Vagina (tissue), 2 donors: ENCODE measurements at regions not wholly inside any gene's neighbourhood (a gene's known extent, or its start where the extent isn't known, plus 50 kb on each side); places are given as distances from the start of the nearest gene placed in this dataset.

ENCODE experiments used
- DNase-seq, 2 donors: peaks; one replicate each; pipeline ENCODE4 v3.0.0-alpha.2; 2017; ENCODE audit errors: extremely low spot score in 2 of 2
- H3K27ac ChIP-seq: fragments of 200-600 bp; sonication (generic); one replicate; pipeline ENCODE4 v1.5.1; 2019
- H3K27me3 ChIP-seq: fragments of 200-600 bp; sonication (generic); one replicate; pipeline ENCODE4 v1.5.1; 2019
- H3K36me3 ChIP-seq, 2 donors: fragments of 200-600 bp; sonication (generic); one replicate each; pipeline ENCODE4 v1.5.1; 2017 to 2019
- H3K4me1 ChIP-seq: fragments of 200-600 bp; sonication (generic); one replicate; pipeline ENCODE4 v1.5.1; 2019
- H3K4me3 ChIP-seq, 2 donors: fragments of 200-600 bp; sonication (generic); 1 replicate in 1 of 2; 2 replicates in 1 of 2; pipeline ENCODE4 v1.5.1; 2016 to 2019
- H3K9me3 ChIP-seq: fragments of 200-600 bp; sonication (generic); one replicate; pipeline ENCODE4 v1.5.1; 2019
- CTCF ChIP-seq, 3 experiments: fragments of 450-650 bp in 2 of 3; fragments of 200-600 bp in 1 of 3; sonication (generic) in 1 of 3; IDR thresholded peaks; one replicate each; pipeline ENCODE4 v1.5.1; 2017 to 2019; ENCODE audit warnings: antibody characterized with exemption in 3 of 3, mild to moderate bottlenecking in 2 of 3, moderate library complexity in 2 of 3
- POLR2A ChIP-seq, 2 donors: fragments of 450-650 bp; IDR thresholded peaks; one replicate each; pipeline ENCODE4 v1.6.1; 2017; ENCODE audit warnings: antibody characterized with exemption in 2 of 2, mild to moderate bottlenecking in 2 of 2, moderate library complexity in 2 of 2
- POLR2AphosphoS5 ChIP-seq, 2 donors: sonication (generic); formaldehyde crosslinking; IDR thresholded peaks; one replicate each; pipeline ENCODE4 v1.9.0; 2017; ENCODE audit warnings: antibody characterized with exemption in 2 of 2, mild to moderate bottlenecking in 2 of 2, low read depth in 1 of 2; ENCODE audit not compliant: insufficient read depth in 1 of 2
- intact Hi-C: fragments of 100-400 bp; cut with DNase I; formaldehyde crosslinking; loops from one replicate; pipeline ENCODE4 v1.15.1; 2023

GRCh38 chr5:56566374-56567249 lies 248.7 kb upstream of the MAP3K1 start:
- H3K9me3 ChIP-seq, result no peaks in the 10 kb centered on the region
- H3K27ac ChIP-seq, result no peak overlapping the region
- H3K4me1 ChIP-seq, result peaks cover 13% of the 10 kb centered on the region
- no peaks in the 10 kb centered on the region for H3K36me3 ChIP-seq
- intact Hi-C loops, result no loop called here
- no peak overlapping the region for H3K4me3 ChIP-seq
- no peaks in the 10 kb centered on the region for H3K27me3 ChIP-seq
- DNase-seq, result no peak
- no peak for TF ChIP-seq POLR2A (IDR thresholded peaks at IDR 0.05)
- no peak for TF ChIP-seq CTCF (IDR thresholded peaks at IDR 0.05)
- no peak for TF ChIP-seq POLR2AphosphoS5 (IDR thresholded peaks at IDR 0.05; ENCODE audit: insufficient read depth in 1 of 2, low read depth in 1 of 2)

GRCh38 chr5:56565644-56566043 lies 249.7 kb upstream of the MAP3K1 start:
- Histone ChIP-seq H3K4me3 (no peak overlapping the region), H3K9me3 (no peaks in the 10 kb centered on the region), H3K27ac (no peak overlapping the region), H3K27me3 (no peaks in the 10 kb centered on the region), H3K36me3 (no peaks in the 10 kb centered on the region), H3K4me1 (peaks cover 13% of the 10 kb centered on the region)
- TF ChIP-seq POLR2AphosphoS5 (IDR thresholded peaks at IDR 0.05; ENCODE audit: insufficient read depth in 1 of 2, low read depth in 1 of 2), result no peak
- intact Hi-C loops, result no loop called here
- DNase-seq, result no peak

GRCh38 chr5:56565283-56565615 lies 250.1 kb upstream of the MAP3K1 start:
- no peaks in the 10 kb centered on the region for H3K27me3 ChIP-seq
- H3K36me3 ChIP-seq, result no peaks in the 10 kb centered on the region
- intact Hi-C loops, result no loop called here
- TF ChIP-seq POLR2A (IDR thresholded peaks at IDR 0.05) (no peak), POLR2AphosphoS5 (IDR thresholded peaks at IDR 0.05; ENCODE audit: insufficient read depth in 1 of 2, low read depth in 1 of 2) (no peak), CTCF (IDR thresholded peaks at IDR 0.05) (no peak)
- H3K4me3 ChIP-seq, result no peak overlapping the region
- H3K9me3 ChIP-seq, result no peaks in the 10 kb centered on the region
- no peak for DNase-seq
- peaks cover 13% of the 10 kb centered on the region for H3K4me1 ChIP-seq
- H3K27ac ChIP-seq, result no peak overlapping the region

- H3K27me3 ChIP-seq, result no peaks in the 10 kb centered on the region
Observed at GRCh38 chr5:56564541-56565282, 250.6 kb upstream of the MAP3K1 start.

GRCh38 chr5:56561455-56561854 lies 253.9 kb upstream of the MAP3K1 start:
- TF ChIP-seq POLR2AphosphoS5 (IDR thresholded peaks at IDR 0.05; ENCODE audit: insufficient read depth in 1 of 2, low read depth in 1 of 2) (no peak), CTCF (IDR thresholded peaks at IDR 0.05) (no peak)
- Histone ChIP-seq H3K4me1 (peaks cover 4% of the 10 kb centered on the region), H3K9me3 (no peaks in the 10 kb centered on the region), H3K4me3 (no peak overlapping the region), H3K27ac (no peak overlapping the region), H3K27me3 (no peaks in the 10 kb centered on the region), H3K36me3 (no peaks in the 10 kb centered on the region)
- no peak for DNase-seq
- intact Hi-C loops, result no loop called here

More at GRCh38 chr5:56564541-56565282, 250.6 kb upstream of the MAP3K1 start:
- intact Hi-C loops, result no loop called here
- TF ChIP-seq POLR2AphosphoS5 (IDR thresholded peaks at IDR 0.05; ENCODE audit: insufficient read depth in 1 of 2, low read depth in 1 of 2) (no peak), CTCF (IDR thresholded peaks at IDR 0.05) (no peak), POLR2A (IDR thresholded peaks at IDR 0.05) (no peak)
- Histone ChIP-seq H3K4me3 (no peak overlapping the region), H3K36me3 (no peaks in the 10 kb centered on the region), H3K4me1 (peaks cover 13% of the 10 kb centered on the region), H3K9me3 (no peaks in the 10 kb centered on the region), H3K27ac (no peak overlapping the region)
- DNase-seq, result no peak
